Stimulated activated CD4-positive, alpha-beta T cell treated with anti-CD3 and anti-CD28 coated beads, TNF-alpha, amount 100 ng/mL, for 4 hours (primary cell): ENCODE measurements at regions not wholly inside any gene's neighbourhood (a gene's known extent, or its start where the extent isn't known, plus 50 kb on each side); places are given as distances from the start of the nearest gene placed in this dataset.

Source experiments
- DNase-seq, 3 experiments: peaks; one replicate each; pipeline ENCODE4 v3.0.0-alpha.2; 2020; ENCODE audit warnings: low read depth in 3 of 3

GRCh38 chr20:24181151-24181550 lies 192.6 kb upstream of the GGTLC1 start:
- DNase-seq = no peak

- no peak for DNase-seq
Observed at GRCh38 chr20:24169256-24169655, 180.7 kb upstream of the GGTLC1 start.

GRCh38 chr20:24166412-24166811 lies 177.8 kb upstream of the GGTLC1 start:
- no peak for DNase-seq

DNA sequence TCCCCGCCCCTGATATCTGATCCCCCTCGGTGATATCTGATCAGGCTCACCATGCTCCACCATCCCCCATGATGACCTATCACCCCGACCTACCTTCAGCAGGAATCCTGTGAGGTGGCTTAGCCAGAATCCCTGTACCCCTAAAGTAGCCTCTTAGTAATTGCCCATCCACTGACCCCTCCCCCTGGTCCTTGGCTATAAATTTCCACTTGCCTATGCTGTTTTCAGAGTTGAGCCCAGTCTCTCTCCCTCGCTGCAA lies 177.5 kb upstream of the GGTLC1 start:
- DNase-seq = no peak

DNA sequence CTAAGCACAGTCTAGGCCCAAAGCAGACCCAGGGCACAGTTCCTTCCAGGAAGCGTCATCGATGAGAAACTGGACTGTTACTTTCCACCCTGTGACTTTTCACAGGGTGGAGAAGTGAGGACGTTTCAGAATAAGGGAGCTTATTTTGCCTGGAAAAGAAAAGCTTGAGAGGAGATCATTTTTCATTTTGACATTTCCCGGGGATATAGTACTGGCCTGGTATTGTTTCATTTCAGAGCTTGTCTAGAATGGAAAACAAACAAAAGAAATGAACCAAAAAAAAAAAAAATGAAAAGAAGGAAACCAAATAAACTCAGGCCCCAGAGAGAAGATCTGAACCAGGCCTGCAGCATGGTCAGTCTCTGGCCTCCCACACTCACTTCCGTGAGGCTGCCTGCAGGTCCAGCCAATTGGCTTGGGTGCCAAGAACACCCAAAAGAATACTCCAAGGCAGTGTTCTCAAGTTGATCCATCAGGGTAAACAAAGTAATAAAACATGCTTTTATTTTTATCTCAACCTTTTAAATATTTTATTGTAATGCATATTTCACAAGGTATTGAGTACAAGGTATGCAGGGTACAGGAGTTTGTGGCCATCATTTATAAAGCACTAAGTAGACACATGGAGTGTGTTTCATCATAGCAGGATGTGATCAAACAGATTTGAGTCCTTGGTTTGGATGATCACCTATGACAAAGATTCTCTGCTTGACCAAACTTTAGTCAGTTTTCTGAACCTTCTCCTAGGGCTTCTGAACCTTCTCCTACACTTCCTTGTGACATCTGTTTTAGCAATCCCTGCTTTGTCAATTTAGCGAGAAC lies 176.9 kb upstream of the GGTLC1 start:
- no peak for DNase-seq

GRCh38 chr20:24164360-24164759 lies 175.8 kb upstream of the GGTLC1 start:
- no peak for DNase-seq

GRCh38 chr20:24163506-24163905 lies 174.9 kb upstream of the GGTLC1 start:
- DNase-seq = no peak

DNA sequence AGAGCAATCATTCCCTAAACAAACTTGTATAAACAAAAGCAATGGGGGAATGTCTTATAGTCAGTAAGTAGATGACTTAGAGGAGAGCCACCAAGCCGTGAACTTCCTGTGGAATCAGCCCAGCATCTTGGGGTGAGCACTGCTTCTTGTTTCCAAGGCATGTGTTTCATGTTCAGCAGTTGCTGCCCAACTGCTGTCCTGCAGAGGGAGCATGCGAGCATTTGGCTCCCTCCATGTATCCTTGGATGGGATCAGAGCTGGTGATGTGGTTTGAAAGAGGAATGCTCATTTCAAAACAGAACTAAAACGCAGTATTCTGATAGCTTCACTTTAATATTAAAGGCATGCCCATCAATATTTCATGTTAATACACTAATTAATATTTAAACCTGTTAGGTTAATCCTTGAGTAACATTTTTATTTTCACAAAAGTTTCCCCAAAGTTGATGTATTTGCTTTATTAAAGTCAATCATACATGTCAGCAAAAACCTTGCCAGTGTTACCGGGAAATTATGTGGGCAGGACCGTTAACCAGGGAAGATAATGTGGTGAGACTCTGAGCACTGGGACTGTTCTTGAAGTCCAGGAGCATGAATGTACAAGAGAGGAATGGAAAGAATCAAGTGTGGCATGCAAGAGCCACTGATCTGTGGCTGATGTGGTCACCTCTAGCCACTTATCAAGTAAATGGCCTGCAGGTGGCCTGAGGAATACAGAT lies 172.1 kb upstream of the GGTLC1 start:
- no peak for DNase-seq

- DNase-seq = no peak
Observed at GRCh38 chr20:24158281-24158680, 169.7 kb upstream of the GGTLC1 start.

- no peak for DNase-seq
Observed at GRCh38 chr20:24157213-24157612, 168.6 kb upstream of the GGTLC1 start.

DNA sequence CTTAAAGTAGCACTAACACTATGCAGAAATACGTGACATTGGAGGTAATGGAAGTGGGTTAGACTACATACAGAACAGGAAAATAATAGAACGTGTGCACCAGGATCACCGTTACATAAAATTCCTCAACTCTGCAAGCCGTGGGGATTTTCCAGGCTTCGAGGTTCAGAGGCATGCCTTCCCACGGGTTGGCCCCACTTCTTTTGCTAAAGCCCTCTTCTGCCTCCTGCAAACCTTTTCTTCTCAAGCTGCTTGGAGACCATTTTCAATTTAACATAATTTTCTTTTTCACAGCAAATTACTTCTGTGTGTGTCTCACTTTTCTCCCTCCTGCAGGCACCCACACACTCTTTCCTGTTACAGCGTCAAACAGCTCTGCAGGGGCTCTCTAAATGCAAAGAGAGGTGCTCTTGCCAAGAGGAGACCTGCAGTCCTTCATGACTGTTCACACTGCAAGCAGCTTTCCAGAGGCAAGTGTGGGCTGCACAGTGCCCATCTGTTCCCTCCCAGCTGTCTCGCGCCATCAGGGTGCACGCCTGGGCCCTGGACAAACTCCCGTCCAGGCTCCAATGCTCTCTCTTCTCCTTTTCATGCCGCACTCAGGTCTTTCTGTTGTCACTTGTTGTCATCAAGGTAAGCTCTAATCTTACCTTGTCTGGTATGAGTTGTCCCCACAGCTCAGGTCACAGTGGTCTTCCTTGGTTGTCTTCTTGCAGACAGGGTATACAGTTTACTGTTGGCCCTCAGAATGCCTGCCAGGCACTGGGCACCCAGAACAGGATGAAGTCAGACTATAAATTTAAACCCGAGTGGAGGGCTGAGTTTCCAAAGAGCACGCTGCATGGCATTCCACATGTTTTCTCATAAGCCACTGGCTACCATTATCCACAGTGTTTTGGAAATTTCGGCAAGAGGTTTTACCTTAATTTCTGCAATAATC lies 164.8 kb upstream of the GGTLC1 start:
- no peak for DNase-seq

- no peak for DNase-seq
Observed at GRCh38 chr20:24151621-24152294, 163.2 kb upstream of the GGTLC1 start.

GRCh38 chr20:24150406-24150805 lies 161.8 kb upstream of the GGTLC1 start:
- DNase-seq = no peak

- no peak for DNase-seq
Observed at GRCh38 chr20:24149881-24150307, 161.3 kb upstream of the GGTLC1 start.

GRCh38 chr20:24149175-24149574 lies 160.6 kb upstream of the GGTLC1 start:
- no peak for DNase-seq

DNA sequence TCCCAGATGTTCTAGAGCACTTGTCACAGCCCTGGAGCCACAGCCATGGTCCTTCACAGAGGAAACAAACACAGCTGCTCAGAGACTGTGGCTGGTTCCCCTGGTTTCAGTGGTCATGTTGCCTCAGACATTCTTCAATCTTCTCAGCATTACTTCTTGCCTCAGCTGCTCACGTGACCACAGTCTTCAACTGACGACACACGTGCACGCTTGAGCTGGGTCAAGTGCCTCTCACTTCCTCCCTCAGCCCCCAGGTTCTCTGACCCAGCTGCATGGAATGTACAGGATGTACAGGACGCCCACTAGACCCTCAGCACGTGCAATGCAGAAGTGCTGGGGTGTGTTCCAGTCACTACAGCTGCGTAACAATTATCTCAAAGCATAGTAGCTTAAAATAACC lies 159.8 kb upstream of the GGTLC1 start:
- DNase-seq = no peak

DNA sequence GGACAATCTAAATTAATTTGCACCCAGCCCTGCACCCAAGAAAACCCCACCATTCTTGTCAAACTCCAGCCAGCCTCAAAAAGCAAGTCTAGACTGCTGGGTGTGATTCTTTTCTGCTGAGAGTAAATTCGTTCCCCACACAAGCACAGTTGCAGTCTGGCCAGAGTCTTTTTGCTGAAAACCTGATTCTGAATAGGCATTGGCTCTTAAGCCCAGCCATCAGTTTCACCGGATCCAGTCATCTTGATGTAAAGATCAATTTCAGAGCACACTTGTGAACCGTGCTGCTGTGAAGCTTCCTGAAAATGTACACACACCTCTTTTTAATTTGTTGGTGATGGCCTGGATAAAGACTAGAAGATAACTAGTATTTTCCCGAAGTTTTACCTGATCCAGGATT lies 159.4 kb upstream of the GGTLC1 start:
- no peak for DNase-seq

DNA sequence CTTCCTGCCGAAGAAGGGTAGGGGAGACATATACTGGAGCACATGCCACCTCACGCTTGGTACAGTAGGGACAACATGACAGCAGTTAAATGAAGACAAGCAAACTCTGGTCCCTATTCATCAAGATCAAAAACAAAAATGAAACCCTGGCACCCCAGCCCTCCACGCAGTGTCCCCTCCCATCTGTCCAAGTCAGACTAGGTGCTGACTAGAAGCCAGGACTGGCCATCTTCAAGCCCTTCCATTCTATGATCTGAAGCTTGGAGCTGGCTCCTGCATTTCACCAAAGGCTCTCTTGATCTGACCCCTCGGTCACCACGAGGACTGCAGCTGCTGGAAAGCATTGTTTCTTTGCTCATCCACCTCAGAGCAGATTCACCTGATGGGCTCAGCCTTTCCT lies 158.9 kb upstream of the GGTLC1 start:
- no peak for DNase-seq

DNA sequence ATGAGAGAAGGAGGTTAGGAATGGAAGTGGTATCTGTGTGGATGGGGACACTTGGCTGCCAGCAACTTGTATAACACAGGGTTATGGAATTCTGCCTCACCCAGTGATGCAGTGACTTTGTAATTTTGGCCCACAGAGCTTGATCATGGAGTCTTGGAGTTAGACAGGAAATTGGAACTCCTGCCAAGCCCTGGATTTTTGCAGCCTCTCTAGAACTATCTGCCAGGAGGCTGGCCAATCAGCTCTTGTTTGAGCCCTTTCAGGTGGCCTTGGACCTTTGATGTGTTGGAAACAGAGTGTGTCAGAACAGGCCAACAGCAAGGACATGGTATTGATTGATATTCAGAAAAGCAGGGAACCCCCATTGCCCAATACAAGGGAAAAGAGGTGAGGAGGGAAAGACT lies 157.7 kb upstream of the GGTLC1 start:
- DNase-seq = no peak

DNA sequence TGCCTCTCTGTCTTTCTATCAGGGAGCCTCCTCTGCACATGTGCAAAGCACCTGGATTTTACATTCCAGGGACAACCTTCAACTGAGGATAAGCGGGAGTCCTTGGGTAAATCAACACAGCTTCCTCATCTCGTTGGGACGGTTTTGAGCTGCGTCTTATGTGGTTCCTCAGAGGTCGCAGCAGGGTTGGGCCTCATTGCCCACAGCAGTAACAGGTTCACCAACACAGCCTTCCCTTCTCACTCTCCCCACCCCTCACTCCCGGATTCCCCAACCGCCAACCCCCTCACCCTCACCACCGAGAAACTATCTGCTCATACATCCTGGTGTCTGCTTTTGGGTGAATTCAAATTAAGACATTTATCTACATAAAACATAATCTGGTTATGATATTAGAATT lies 155.8 kb upstream of the GGTLC1 start:
- no peak for DNase-seq

GRCh38 chr20:24141111-24141510 lies 152.5 kb upstream of the GGTLC1 start:
- DNase-seq = no peak

DNA sequence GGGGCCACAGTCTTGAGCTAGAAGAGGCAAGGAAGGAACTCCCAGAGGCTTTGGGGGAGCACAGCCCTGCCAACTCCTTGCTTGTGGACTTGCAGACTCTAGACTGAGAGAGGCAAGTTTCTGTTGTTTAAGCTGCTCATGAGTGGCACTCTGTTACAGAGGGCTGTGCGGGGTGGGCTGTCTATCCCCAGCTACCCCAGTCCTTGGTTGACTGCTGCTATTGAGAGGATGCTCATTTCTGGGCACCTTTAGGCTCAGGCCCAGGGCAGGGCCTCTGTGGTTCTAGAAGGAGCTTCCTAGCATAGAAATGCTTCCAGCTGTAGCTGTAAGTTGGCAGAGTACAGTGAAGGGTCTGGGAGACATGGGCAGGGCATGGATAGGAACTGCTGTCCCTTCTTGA lies 151.3 kb upstream of the GGTLC1 start:
- DNase-seq = no peak
